GM18870 (cell line): ENCODE measurements at regions not wholly inside any gene's neighbourhood (a gene's known extent, or its start where the extent isn't known, plus 50 kb on each side); places are given as distances from the start of the nearest gene placed in this dataset.
A peak's percentile ranks its signal among the peaks of the same experiment; 100 is the strongest.
"Not testable (repeated sequence)": the region's sequence is repeated elsewhere in the genome, so short reads cannot be mapped to it uniquely, and the experiment has no call there.

Experiments
- ATAC-seq: cut with Tn5 transposase; IDR thresholded peaks from one replicate; pipeline ENCODE4 v1.9.1; 2021; ENCODE audit warnings: moderate library complexity; ENCODE audit not compliant: unreplicated experiment

DNA sequence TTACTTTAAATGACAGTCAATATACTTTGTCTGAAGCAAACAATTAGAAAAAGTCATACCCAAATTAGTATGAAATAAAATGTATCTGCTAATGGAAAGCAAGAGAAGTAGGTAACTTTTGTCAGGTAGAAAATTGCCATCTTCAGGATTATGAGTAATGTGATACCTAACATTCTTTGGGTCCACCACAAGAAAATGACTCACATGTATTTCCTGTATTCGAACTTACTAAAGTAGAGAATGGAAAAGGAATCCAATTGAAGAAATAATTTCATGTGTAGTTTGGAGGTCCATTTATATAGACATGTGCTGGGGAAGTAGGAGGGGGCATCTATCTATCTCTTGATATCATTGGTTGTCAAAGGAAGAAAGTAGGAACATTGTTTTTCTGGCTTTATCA, 636.2 kb upstream of the CHAC2 start:
- ATAC-seq = no peak

DNA sequence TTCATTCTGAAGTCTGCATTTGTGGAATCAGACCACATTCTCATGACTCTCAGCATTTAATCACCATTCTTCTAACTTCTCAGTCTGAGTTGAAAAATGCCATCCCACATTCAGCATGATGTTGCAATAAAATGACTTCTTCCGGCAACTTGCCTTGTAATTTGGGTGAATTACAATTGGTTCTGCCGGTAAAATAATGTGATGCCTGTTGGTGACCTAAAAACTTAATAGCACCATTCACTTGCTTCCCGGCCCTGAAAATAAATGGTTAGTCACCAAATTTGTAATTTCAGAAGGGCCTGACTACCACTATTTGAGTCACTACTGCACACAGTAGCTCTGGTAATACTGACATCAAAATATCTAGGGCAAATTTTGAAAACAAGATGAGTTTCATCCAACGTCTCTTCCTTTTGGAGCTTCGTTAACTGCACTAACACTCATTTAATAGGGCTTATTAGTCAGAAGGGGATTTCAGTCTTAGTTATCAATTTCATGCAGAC, 637.1 kb upstream of the CHAC2 start:
- peak; percentile 61 for ATAC-seq

DNA sequence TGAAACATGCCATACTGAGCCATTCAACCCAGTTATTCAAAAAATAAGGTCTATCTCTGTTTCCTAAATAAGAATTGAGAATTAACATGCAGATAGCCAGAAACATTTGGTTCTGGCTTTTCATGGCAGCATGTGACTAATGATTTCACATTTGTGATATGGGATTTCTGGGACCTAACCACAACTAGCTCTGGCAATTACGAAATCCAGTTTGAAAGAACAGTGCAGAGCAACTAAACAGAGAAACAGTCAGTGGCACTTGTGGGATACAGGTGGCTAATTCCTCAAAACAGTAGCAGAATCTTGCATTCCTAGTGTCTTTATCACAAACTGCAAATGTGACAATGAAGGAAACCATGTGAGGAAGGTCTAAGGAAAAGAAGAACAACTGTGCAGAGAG, 637.8 kb upstream of the CHAC2 start:
- no peak for ATAC-seq

DNA sequence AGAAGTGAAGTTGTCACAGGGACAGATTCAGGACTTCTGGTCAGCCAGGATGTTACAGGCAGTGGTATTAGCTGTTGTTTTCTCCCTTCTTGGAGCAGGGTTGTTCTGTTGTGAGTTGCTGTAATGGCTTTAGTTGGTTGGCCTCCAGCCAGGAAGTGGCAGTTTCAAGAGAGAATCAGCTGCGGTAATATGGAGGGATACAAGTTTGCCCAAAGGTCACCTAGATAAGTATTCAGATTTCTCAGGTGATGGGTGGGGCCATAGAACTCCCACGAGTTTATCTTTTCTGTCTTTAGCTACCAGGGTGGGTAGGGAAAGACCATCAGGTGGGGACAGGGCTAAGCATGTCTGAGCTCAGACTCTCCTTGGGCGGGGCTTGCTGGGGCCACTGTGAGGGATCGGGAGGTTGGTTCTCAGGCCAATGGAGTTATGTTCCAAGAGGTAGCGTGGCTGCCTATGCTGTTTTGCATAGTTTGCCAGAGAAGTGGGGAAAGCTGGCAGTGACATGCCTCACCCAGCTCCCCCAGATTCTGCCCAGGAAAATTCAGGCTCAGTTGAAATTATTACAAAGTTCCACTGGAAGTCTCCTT, 640.4 kb upstream of the CHAC2 start:
- no peak for ATAC-seq

DNA sequence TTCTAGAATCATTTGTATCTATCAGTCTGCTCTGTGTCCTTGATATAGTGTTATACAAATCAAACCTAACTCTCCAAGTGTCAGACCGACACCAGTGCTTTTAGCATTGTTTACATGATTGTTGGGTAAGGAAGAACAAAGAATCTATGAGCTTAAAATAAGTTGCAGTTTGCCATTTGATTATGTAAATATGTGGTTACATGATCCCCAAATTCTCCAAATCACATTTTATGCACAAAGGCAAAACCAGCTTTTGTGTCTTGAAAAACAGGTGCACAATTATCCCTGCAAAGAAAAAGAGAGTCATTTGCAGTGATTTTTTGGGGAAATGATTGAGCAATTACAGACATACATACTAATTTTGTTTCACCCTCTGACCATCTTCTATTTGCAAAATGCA, 652.6 kb upstream of the CHAC2 start:
- no peak for ATAC-seq

DNA sequence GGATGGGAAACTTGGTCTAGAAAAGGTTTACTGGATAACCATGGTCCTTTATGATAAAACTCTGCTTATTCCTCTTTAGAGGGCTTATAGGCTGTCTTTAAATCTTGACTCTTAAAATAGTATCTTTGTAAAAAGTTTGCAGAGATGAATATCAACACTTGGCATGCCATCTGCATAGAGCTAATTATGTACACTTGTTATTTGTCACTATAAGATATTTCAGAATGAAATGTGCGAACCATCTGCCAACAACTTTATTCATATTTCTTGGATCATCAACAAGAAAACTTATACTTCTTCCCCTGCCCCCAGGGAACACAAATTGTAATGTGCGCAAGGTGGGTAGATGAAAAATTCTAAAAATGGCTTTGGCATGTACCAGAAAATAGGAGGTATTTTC, 653.0 kb upstream of the CHAC2 start:
- ATAC-seq = no peak

DNA sequence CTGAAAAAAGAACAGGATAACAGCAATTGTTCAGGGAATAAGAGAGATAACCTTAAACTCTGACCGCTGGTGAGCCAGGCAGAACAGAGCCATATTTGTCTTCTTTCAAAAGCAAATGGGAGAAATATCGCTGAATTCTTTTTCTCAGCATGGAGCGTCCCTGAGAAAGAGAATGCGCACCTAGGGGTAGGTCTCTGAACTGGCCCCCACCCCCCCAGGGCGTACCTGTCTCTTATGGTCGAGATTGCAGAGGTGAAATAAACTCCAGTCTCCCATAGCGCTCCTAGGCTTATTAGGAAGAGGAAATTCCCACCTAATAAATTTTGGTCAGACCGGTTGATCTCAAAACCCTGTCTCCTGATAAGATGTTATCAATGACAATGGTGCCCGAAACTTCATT, 655.2 kb upstream of the CHAC2 start:
- not testable (repeated sequence) for ATAC-seq

DNA sequence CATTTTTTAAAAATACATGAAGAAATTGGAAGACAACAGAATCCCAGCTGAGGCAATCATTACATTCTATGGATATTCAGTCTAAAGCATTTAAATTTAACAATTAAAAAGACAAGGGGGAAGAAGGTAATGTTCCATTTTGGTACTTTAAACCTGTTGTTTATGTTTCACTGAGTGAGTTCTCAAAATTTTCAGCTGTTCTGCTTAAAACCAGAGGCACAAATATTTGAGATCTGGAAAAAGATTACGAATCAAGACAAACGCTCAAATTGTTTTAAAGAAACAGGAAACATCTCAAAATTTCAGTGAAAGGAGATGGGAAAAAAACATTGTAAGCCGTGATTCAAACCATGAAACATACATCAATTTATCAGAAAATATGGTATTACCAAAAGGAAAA, 656.2 kb upstream of the CHAC2 start:
- no peak for ATAC-seq

DNA sequence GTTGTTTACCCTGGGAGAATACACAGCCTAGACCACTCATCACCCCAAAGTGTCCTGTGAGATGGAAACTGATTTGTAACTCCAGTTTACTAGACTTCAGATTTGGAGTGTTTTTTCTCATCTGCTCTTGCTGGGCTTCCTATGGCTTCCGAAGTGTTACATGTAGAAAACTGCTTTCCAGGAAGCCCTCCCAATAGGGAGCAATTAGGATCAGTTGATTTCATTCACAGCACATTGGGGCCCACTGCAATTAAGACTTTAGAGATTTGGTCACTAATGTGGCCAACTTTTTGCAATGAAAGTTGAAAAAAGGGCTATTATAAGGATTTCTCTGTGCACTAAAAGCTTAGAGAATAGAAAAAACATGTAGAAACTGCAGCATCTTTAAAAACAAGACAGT, 656.6 kb upstream of the CHAC2 start:
- ATAC-seq = no peak

DNA sequence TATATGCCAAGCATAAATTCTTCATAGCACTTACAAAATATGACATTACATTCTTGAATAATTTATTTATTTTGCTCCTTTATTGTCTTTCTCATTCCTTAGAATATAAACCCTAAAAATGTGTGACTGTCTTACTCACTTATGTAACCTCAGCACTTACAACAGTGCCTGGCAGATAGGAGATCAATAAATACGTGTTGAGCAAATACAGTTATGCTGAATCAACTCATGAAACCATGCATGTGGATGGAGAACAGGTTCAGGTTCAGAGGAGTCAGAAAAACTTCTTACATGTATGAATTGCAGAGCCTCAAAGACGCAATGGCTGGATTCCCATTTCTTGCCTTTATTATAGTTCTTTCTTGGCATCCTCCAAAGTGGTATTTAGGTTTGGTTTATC, 659.4 kb upstream of the CHAC2 start:
- no peak for ATAC-seq

DNA sequence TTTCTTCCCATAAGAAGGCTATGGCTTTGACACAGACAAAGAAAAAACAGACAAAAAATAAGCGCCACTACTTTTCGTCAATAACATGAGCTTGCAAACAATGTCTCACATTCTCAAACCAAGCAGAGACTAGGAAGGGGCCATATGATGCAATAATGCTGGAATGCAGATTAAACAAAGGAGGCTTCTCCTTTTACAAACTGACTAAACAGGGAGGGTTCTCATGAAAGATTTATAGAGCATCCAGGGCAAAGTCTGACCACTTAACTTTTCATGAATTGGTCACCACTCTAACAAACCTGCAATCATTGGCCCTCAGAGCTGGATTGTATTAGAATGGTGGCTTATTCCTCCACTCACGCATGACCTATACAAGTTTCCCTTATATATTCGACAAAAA, 663.3 kb upstream of the CHAC2 start:
- no peak for ATAC-seq

DNA sequence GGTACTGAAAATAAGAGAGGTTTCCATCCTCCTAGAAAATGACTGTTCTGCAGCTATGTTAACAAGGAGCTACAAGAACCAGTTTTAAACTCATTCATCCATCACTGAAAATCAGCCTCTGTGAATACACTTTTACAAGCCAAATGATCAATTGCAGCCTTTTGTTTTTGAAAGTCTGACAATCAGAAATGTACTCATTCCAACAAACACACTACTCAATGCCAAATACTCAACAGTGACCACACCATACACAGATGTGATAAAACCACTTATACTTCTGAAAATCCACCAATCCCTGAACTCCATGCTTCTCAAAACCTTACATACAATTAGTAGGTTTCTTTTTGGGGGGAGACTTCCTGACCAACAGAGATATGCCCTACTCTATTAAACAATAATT, 663.9 kb upstream of the CHAC2 start:
- ATAC-seq = no peak

DNA sequence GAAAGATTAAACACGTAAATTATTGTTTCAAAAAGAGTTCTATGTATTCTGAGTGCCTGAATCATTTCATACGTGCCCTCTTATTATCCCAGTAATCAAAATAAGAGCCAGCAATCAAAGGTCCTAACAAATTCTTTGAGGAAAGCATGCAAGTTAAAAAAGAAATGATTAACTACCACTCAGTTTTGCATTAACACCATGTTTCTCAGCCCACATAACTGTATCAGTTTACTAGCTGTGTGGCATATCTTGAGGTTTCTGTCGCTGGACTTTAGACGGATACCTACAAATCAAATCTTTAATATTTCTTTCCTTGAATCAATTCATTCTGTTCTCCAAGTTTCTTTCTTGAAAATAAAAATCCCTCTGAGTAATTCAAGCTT, 668.9 kb upstream of the CHAC2 start:
- ATAC-seq = no peak

DNA sequence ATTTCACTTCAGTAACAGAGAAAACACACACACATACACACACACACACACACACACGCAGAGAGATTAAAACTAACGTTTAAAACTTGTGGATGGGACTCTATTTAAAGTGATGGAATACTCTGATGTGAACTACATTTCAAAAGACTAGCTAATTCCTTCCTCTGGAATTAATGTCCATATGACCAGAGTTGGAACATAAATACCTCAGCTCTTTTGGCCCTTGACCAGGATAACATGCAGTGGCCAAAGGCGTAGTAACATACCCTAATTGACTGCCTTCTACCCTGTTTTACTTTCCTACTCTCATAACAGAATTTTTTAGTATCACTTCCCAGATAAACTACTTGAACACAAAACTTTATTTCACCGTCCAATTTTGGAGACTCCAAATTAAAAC, 671.3 kb upstream of the CHAC2 start:
- no peak for ATAC-seq

DNA sequence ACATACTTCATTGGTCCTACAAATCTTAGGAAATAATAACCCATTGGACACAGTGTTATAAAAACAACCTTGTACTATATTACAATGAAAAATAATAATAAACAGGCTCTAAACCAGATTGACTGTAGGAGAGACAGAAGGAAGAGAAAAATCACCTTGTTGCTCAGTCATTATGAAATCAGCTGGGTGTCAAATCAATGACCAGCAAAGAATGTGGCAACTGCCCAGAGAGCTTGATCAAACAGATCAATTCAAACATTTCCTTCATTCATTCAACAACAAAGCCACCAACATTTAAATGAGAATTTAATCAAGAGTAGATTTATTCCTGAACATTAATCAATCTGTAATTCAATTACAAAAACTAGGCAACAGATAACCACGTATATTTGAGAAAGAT, 671.9 kb upstream of the CHAC2 start:
- no peak for ATAC-seq

DNA sequence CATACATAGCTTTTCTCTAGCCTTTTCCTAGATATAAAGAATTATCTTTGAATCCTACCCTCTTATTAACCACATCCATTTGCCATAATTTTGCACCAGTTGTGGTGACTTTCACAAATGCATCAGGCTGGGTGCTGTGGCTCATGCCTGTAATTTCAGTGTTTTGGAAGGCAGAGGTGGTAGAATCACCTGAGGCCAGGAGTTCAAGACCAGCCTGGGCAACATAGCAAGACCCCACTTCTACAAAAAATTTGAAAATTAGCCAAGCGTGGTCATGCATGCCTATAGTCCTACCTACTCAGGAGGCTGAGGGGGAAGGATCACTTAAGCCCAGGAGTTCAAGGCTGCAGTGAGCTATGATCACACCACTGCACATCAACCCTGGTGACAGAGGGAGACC, 672.4 kb upstream of the CHAC2 start:
- ATAC-seq = no peak

DNA sequence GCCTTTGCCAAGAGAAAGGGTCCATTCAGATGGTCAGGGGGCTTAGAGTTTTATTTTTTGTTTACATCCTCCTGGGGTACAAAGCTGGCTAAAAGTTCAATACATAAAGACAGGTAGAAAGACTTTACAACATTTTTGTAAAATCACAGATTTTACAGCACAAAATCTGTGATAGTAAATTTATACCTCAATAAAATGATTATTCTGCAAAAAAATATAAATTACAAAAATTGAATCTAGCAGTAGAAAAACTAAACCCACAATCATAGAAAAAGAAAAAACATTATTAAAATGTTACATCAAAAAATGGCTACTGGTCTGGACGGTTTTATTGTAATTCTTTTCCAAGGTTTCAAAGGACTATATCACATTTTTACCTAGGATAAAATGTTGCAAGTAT, 674.2 kb upstream of the CHAC2 start:
- no peak for ATAC-seq

DNA sequence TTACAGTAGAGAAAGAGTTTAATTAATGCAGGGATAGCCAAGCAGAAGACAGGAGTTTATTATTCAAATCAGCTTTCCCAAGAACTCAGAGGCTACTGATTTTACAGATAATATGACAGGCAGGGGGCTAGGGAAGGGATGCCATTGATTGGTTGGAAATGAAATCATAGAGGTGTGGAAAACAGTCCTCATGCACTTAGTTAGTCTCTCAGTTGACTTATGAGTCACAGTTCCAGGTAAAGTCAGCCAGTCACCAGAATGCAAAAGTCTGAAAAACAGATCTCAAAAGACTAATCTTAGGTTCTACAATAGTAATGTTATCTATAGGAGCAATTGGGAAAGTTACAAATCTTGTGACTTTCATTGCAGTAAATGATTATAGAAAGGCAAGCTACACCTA, 676.4 kb upstream of the CHAC2 start:
- no peak for ATAC-seq

DNA sequence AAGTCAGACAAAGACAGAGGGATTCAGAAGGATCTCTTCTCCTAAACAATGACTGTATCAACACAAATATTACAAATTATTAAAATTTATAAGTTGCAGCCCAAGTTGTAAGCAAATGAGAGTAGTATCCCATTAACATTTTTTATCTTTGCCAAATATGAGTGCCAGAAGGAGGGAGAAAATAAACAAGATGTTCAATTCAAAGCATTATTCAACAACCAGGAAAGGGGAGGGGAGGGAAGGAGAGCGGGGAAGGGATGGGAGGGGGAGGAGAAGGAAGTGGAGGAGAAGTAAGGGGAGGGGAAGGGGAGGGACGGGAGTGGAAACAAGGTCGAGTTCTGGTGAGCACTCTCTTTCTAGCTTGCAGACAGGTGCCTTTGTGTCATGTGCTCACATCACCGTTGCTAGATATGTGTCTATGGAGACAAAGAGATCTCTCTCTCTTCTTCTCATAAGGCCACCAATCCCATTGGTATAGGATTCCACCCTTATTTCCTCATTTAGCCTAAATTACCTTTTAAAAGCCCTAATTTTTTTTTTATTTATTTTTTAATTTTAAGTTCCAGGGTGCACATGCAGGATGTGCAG, 679.6 kb upstream of the CHAC2 start:
- no peak for ATAC-seq

DNA sequence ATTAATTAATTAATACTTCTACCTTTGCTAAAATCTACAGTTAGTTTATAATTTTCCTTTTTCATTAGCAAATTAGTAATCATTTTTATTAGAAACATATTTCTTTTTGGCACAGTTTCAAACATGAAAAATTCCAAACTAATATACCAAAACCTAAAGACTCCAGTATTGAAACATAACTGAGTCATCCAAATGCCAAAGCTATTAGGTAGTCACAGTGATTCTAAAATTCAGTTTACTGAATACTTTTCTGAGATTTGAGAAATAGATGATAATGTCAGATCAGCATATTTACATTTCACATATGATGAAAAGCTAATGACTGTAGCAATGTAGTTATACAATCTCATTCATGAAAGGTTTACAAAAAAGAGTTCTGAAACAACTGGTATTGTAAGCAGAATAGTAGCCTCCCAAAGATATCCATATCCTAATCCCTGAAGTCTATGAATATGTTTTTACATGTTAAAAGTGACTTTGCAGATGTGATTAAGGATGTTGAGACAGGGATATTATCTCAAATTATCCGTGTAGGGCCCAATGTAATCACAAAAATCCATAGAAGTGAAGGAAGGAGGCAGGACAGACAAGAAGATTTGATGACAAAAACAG, 680.2 kb upstream of the CHAC2 start:
- ATAC-seq = no peak

DNA sequence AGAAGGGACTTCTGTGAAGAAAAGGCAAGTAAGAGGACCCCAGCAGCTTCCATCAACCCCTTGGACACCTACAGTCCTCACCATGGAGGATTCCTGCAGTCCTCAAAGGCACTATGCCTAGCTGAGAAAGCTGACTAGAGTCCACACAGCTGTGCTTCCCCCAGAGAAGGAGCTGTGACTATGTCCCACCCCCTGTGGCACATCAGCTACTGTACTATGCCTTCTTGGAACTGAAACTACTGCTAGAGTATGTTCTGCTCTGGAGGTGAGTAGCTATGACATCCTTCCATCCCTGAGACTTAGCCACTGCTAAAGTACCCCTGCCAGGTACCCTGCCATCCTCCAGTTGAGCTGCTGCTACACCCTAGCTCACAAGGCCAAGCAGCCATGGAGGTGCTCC, 690.2 kb upstream of the CHAC2 start:
- no peak for ATAC-seq

DNA sequence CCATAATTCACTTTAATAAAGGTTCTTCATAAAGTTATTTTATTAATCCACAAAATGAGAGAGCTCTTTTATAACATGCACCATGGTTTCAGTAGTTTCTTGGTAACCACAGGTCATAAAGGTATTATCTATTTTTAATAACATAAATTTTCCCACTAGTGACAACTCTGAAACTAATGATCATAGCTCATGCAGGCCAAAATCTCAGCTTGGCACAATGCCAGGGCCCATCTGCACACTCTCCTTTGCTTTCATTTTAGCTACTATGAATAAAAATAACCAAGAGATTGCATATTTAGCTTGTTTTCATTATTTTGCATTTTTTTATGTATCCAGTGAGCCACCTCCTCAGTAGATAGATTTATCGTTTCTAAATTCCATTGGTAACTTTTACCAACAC, 691.8 kb upstream of the CHAC2 start:
- ATAC-seq = no peak

DNA sequence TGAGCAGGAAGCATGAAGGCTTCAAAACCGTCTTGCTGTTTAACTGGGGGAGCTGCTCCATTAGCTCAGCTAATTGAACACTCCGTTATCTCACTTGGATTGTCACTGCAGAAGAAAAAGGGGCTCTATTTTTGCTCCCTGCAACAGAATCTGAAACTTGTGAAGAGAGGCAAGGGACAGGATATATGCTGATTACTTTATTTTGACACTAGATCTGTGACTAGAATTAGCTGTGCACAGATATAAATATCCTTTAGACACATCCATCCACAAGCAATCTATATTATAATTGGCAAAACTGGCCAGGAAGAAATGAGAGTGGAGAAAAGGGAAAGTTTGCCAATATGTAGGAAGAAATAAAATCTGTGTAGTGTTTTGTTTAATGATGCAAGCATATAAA, 700.1 kb upstream of the CHAC2 start:
- ATAC-seq = no peak
